ENCODE measurements at regions not wholly inside any gene's neighbourhood (a gene's known extent, or its start where the extent isn't known, plus 50 kb on each side); places are given as distances from the start of the nearest gene placed in this dataset.
A peak's percentile ranks its signal among the peaks of the same experiment; 100 is the strongest.
"Not testable (repeated sequence)": the region's sequence is repeated elsewhere in the genome, so short reads cannot be mapped to it uniquely, and the experiment has no call there.

DNA sequence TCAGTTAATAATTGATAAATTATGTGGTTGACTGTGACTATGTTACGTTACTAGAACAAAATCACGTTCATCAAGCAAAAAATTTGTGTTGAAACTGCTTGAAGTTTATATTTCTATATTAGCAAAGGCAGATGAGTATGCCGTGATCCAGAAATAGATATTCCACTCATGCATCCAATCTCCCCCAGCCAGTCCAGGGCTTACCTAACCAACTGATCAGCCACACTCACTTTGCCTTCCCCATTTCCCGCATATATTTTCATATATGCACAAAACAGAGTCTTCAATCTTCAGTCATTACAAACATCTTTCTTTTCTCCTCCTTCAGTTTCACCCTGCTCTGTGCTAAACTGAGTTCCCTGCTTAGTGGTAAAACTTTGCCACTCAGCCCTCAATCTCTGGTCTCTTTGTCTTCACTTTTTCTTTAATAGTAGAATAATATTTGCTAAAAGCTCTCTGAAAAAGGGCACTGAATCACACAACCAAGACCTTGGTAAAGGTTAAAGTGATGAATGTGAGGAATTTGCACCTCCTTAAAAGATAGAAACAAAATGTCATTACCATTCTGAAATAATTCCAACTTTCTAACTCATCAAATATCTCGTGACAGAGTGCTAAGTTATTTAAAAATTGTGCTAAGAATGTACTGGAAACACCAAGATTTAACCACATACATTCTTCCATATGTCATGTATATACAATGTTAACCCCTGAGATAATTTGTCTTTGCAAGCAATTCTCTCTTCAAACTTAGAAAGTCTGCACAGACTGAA, 893.2 kb upstream of the CRIM1 start:
- no peak for DNase-seq (ENCODE audit: low read depth in 4 of 4, low spot score in 1 of 4)

GRCh38 chr2:35461406-35461805, 894.2 kb upstream of the CRIM1 start:
- DNase-seq (ENCODE audit: low read depth in 4 of 4, low spot score in 1 of 4) = no peak

DNA sequence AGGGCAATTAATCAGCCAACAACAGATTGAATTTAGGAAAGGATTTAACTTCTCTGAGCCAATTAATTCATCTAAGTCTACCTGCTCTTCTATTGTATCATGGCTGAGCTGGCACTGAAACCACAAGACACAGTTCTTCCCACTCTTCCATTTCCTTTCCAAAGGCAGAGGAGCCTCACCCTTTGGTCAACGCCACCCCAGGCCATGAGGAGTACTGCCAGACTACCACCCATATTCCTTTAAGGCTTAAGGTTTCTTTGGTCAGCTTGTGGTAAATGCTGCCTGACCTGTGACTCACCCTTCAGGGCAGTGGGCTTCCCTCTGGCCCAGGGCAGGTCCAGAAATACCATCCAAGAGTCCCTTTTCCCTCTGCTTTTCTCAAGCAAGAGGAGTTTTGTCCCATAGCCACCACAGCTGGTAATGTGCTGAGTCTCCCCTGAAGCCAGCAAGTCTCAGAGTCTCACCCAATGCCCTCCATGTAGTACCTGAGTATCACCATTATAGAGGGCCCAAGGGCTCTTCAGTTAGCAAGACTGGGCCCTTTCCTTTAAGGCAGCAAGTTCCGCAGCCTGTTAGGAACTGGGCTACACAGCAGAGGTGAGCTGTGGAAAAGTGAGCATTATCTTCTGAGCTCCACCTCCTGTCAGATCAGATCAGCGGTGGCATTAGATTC, 900.5 kb upstream of the CRIM1 start:
- no peak for DNase-seq (ENCODE audit: low read depth in 4 of 4, low spot score in 1 of 4)

GRCh38 chr2:35447821-35448220, 907.8 kb upstream of the CRIM1 start:
- DNase-seq (ENCODE audit: low read depth in 4 of 4, low spot score in 1 of 4) = no peak

DNA sequence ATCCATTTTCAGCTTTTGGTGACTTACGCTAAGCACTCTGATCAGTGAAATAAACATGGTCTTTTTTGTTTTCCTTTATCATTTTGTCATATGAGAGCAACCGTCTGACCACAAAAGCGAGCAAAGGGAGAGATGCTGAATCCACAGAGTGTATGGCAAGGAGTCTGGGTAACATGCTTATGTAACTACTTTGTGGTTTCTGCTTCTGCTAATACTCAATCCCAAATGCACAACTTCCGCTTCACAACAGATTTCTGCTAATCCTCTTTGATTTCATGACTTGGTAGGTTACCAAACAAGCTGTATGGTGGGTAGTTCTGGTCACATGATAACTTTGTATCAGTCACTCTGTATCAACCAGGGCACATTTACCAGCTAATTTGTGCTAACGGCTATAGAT, 908.4 kb upstream of the CRIM1 start:
- DNase-seq (ENCODE audit: low read depth in 4 of 4, low spot score in 1 of 4) = no peak

DNA sequence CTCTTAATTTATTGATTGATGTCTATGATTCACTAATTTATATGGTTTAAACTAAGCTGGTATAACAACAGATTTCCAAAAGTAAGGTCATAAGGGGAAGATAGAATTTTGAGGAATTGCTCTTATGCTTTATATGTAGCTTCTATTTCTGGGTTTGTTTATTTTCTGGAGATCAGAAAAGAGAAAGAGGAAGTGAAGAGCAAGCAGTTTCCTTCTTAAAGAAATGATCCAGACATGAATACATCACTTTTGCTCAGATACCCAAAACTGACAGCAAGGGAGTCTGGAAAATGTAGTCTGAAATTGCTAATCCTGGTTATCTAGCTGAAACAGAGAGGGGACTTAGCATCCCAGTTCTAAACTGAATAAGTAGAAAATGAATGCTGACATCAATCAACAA, 912.5 kb upstream of the CRIM1 start:
- no peak for DNase-seq (ENCODE audit: low read depth in 4 of 4, low spot score in 1 of 4)

DNA sequence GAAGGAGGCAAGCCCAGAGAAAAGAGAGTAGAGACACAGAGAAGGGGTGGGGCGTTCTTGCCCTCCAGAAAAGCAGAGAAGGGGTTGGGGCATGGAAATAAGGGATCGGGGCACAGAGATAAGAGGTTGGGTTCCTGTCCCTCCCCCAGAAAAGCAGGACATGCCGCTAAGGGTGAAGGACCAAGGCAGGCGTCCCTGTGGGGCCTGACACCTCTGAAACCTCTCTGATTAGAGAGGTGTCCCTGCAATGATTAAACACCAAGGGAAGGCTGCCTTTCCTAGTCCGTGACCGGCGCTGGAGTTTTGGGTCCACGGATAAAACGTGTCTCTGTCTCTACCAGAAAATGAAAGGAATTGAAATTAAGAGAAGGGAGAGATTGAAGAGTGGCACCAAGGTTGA, 914.0 kb upstream of the CRIM1 start:
- not testable (repeated sequence) for DNase-seq (ENCODE audit: low read depth in 4 of 4, low spot score in 1 of 4)

DNA sequence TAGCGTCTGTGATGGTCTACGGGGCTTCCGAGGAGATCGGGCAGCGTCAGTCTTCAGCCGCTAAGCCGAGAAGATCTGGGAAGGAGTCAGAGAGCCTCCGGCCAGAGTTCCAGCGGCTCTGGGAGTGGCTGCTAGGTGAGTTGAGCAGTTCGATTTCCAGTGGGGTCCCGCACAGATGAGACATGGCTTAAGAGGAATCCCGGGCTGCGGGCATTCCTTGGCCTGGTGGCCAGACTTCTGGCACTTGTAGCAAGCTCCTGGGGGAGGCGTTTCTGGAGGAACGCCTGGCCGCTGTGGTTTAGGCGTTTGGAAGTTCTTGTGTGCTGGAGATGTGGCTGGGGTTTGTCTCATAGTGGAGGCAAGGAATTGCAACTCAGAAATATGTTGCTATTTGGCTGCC, 915.3 kb upstream of the CRIM1 start:
- not testable (repeated sequence) for DNase-seq (ENCODE audit: low read depth in 4 of 4, low spot score in 1 of 4)

DNA sequence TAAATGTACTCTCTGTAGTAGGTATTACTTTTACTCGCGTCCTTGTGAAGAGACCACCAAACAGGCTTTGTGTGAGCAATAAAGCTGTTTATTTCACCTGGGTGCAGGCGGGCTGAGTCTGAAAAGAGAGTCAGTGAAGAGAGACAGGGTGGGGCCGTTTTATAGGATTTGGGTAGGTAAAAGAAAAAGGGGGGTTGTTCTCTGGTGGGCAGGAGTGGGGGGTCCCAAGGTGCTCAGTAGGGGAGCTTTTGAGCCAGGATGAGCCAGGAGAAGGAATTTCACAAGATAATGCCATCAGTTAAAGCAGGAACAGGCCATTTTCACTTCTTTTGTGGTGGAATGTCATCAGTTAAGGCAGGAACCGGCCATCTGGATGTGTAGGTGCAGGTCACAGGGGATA, 918.7 kb upstream of the CRIM1 start:
- DNase-seq (ENCODE audit: low read depth in 4 of 4, low spot score in 1 of 4) = not testable (repeated sequence)

GRCh38 chr2:35428548-35428947, 927.0 kb upstream of the CRIM1 start:
- no peak for DNase-seq (ENCODE audit: low read depth in 4 of 4, low spot score in 1 of 4)

GRCh38 chr2:35421485-35421884, 934.1 kb upstream of the CRIM1 start:
- no peak for DNase-seq (ENCODE audit: low read depth in 4 of 4, low spot score in 1 of 4)

GRCh38 chr2:35417293-35417692, 938.3 kb upstream of the CRIM1 start:
- no peak for DNase-seq (ENCODE audit: low read depth in 4 of 4, low spot score in 1 of 4)

DNA sequence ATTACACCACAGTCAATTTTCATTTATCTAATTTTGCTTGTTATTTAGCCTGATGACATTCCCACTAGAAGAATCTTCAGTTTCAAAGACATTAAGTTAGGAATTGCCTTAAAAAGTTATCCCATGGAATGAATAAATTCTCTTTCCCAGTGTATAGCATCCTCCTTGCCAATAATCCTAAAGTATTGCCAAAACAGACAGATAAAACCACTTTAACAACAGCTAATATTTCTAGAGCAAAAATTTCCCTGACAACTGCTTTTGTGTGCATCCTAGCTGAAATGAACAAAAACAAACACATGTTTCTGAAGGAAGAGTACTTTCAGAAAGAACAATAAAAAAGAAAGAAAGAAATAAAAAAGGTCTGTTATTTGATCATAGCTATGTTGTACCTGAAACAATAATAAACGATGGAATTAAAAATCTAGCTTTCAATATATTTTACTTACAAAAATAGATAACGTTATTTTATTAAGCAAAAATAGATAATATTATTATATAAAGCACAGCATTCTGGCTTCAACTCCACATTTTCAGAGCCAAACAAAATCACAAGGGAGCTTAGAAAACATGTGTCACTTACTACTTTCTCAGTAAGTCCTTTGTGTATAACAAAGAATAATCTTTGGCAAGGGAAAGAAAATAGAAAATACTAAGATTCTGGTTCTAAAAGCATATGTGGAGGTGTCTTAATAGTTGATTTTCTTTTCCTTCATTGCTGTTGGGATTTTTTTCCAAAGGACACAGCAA, 939.0 kb upstream of the CRIM1 start:
- DNase-seq (ENCODE audit: low read depth in 4 of 4, low spot score in 1 of 4) = no peak

GRCh38 chr2:35415942-35416341, 939.6 kb upstream of the CRIM1 start:
- no peak for DNase-seq (ENCODE audit: low read depth in 4 of 4, low spot score in 1 of 4)

GRCh38 chr2:35415282-35415681, 940.3 kb upstream of the CRIM1 start:
- no peak for DNase-seq (ENCODE audit: low read depth in 4 of 4, low spot score in 1 of 4)

GRCh38 chr2:35410431-35411061, 945.0 kb upstream of the CRIM1 start:
- DNase-seq (ENCODE audit: low read depth in 4 of 4, low spot score in 1 of 4) = peak; percentile 7 to 43 (median 16)

GRCh38 chr2:35409762-35410161, 945.8 kb upstream of the CRIM1 start:
- no peak for DNase-seq (ENCODE audit: low read depth in 4 of 4, low spot score in 1 of 4)

DNA sequence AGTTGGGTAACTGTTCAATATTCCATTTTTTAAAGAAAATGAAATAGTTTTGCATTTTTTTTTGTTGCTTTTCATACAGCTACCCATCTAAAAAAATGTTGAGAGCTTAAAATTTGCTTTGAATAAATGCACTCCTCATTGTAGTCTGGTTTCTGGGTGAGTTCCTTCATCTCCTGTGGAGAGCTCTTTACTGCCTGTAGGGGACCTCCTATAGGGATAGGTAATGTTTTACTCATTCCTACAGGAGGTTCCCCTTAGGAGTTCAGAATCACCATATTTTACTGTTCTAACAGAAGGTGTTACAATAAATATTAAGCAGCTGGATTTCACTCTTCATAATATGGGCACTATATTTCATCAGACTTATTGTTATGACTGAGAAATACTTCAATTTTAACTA, 947.3 kb upstream of the CRIM1 start:
- DNase-seq (ENCODE audit: low read depth in 4 of 4, low spot score in 1 of 4) = no peak

- DNase-seq (ENCODE audit: low read depth in 4 of 4, low spot score in 1 of 4) = no peak
These were observed 963.7 kb upstream of the CRIM1 start for GRCh38 chr2:35391736-35392442.

GRCh38 chr2:35378791-35379190, 976.8 kb upstream of the CRIM1 start:
- no peak for DNase-seq (ENCODE audit: low read depth in 4 of 4, low spot score in 1 of 4)

GRCh38 chr2:35374845-35375244, 980.7 kb upstream of the CRIM1 start:
- no peak for DNase-seq (ENCODE audit: low read depth in 4 of 4, low spot score in 1 of 4)
